Natural killer cell (primary cell): ENCODE measurements at regions not wholly inside any gene's neighbourhood (a gene's known extent, or its start where the extent isn't known, plus 50 kb on each side); places are given as distances from the start of the nearest gene placed in this dataset.

Source experiments
- ATAC-seq, 3 donors: fragments of 150-1000 bp in 2 of 3; fragments of 200-7000 bp in 1 of 3; cut with Tn5 transposase; 1 replicate in 1 of 3; 2 replicates in 2 of 3; pipeline ENCODE4 v1.10.0; 2021; ENCODE audit warnings: mild to moderate bottlenecking in 2 of 3, moderate library complexity in 2 of 3
- DNase-seq, 2 donors: peaks; one replicate each; pipeline versions ENCODE4 v3.0.0 to v3.0.0-alpha.2; 2013 to 2021; ENCODE audit warnings: mixed read lengths in 1 of 2
- H3K27ac ChIP-seq: one replicate; pipeline ENCODE4 v1.5.1; 2013; ENCODE audit warnings: mild to moderate bottlenecking, low read length
- H3K27me3 ChIP-seq: one replicate; pipeline ENCODE4 v1.6.1; 2013; ENCODE audit warnings: low read length; ENCODE audit not compliant: control insufficient read depth, insufficient read depth
- H3K36me3 ChIP-seq: one replicate; pipeline ENCODE4 v1.6.1; 2013; ENCODE audit warnings: low read length; ENCODE audit not compliant: control insufficient read depth, insufficient read depth
- H3K4me1 ChIP-seq: one replicate; pipeline ENCODE4 v1.6.1; 2013; ENCODE audit warnings: low read length; ENCODE audit not compliant: control insufficient read depth, insufficient read depth
- H3K4me3 ChIP-seq: one replicate; pipeline ENCODE4 v1.5.1; 2013; ENCODE audit warnings: low read length
- H3K9me3 ChIP-seq: one replicate; pipeline ENCODE4 v1.6.1; 2013; ENCODE audit warnings: low read length; ENCODE audit not compliant: control insufficient read depth, insufficient read depth
- H3K27ac Mint-ChIP-seq, 2 donors: one replicate each; pipeline ENCODE4 v1.8.0; 2022; ENCODE audit warnings: mild to moderate bottlenecking in 2 of 2, mixed read lengths in 2 of 2, moderate library complexity in 1 of 2
- H3K27me3 Mint-ChIP-seq, 2 donors: one replicate each; pipeline ENCODE4 v1.8.0; 2022; ENCODE audit warnings: low read depth in 2 of 2, mixed read lengths in 2 of 2
- H3K36me3 Mint-ChIP-seq: one replicate; pipeline ENCODE4 v1.8.0; 2022; ENCODE audit warnings: mixed read lengths
- H3K4me1 Mint-ChIP-seq, 2 donors: one replicate each; pipeline ENCODE4 v1.8.0; 2022; ENCODE audit warnings: mixed read lengths in 2 of 2
- H3K4me3 Mint-ChIP-seq: one replicate; pipeline ENCODE4 v1.8.0; 2022; ENCODE audit warnings: mild to moderate bottlenecking, moderate library complexity, mixed read lengths
- H3K9me3 Mint-ChIP-seq, 2 donors: one replicate each; pipeline ENCODE4 v1.8.0; 2022; ENCODE audit warnings: mixed read lengths in 2 of 2
- WGBS: methylation state at CpG from one replicate; pipeline ENCODE4 v1.1.7; 2013; ENCODE audit warnings: missing lambda C conversion rate; ENCODE audit not compliant: insufficient coverage; 5-methylcytosine and 5-hydroxymethylcytosine counted together
- intact Hi-C: fragments of 100-400 bp; cut with micrococcal nuclease; formaldehyde crosslinking; loops from one replicate; pipeline ENCODE4 v1.14.2; 2022
- TF ChIP-seq, protein P1 (sequence below): fragments of 200-600 bp; IDR thresholded peaks from one replicate; pipeline ENCODE4 v1.8.0; 2022; ENCODE audit warnings: antibody characterized with exemption

DNA sequence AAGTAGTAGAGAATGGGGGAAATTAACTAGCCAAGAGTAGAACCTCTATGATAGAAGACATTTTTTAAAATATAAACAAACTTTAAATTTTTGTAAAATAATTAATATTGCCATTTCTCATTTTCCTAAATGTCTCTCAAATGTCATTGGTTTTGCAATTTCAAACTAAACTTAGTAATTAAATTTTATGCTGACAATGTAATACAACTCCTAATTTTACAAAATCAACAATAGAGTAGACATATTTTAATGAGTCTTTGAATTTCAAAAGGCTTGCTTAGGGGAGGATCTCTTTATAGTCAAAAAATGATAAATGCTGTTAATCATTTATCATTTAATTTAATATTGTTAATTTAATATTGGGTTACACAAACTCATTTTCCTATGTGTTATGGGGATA is 81.8 kb downstream of the ZWINT start:
- no peaks in the 10 kb centered on the region for H3K27me3 Mint-ChIP-seq
- intact Hi-C loops: no loop called here
- no peaks in the 10 kb centered on the region for H3K4me1 ChIP-seq
- no peaks in the 10 kb centered on the region for H3K36me3 Mint-ChIP-seq
- no peak overlapping the region for H3K4me3 ChIP-seq
- peaks cover 7 to 8% of the 10 kb centered on the region in 2 donors for H3K9me3 Mint-ChIP-seq
- H3K36me3 ChIP-seq: no peaks in the 10 kb centered on the region
- H3K9me3 ChIP-seq: no peaks in the 10 kb centered on the region
- no peaks in the 10 kb centered on the region for H3K4me1 Mint-ChIP-seq
- no peak for ATAC-seq
- H3K27ac ChIP-seq: no peak overlapping the region
- H3K27me3 ChIP-seq: no peaks in the 10 kb centered on the region
- TF ChIP-seq, protein P1, sequence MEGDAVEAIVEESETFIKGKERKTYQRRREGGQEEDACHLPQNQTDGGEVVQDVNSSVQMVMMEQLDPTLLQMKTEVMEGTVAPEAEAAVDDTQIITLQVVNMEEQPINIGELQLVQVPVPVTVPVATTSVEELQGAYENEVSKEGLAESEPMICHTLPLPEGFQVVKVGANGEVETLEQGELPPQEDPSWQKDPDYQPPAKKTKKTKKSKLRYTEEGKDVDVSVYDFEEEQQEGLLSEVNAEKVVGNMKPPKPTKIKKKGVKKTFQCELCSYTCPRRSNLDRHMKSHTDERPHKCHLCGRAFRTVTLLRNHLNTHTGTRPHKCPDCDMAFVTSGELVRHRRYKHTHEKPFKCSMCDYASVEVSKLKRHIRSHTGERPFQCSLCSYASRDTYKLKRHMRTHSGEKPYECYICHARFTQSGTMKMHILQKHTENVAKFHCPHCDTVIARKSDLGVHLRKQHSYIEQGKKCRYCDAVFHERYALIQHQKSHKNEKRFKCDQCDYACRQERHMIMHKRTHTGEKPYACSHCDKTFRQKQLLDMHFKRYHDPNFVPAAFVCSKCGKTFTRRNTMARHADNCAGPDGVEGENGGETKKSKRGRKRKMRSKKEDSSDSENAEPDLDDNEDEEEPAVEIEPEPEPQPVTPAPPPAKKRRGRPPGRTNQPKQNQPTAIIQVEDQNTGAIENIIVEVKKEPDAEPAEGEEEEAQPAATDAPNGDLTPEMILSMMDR: no peak
- H3K27ac Mint-ChIP-seq: no peak overlapping the region
- DNase-seq: no peak
- no peak overlapping the region for H3K4me3 Mint-ChIP-seq

DNA sequence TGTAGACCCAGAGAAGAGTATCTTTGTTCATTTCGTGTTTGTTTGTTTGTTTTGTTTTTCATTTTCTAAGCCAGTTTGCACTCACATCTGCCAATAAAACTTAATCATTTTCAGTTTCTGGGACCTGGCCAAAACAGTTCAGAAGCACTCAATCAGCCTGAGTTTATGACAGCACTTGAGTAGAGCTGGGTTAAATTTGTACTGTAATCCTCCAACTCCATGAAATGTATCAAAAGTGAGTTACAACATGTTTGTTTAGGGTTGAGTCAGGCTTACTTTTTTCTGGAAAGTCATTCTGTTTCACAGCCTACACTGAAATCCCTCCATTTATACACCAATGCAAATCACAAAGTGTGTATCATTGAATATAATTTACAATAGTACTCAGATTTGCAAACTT is 91.9 kb downstream of the ZWINT start:
- Histone ChIP-seq H3K27ac (no peak overlapping the region), H3K36me3 (no peaks in the 10 kb centered on the region), H3K4me3 (no peak overlapping the region), H3K27me3 (no peaks in the 10 kb centered on the region), H3K4me1 (no peaks in the 10 kb centered on the region), H3K9me3 (no peaks in the 10 kb centered on the region)
- no CpG with 5 or more reads among the region's 1 CpG for WGBS
- peaks cover 7% of the 10 kb centered on the region in 2 donors for H3K9me3 Mint-ChIP-seq
- no peak overlapping the region for H3K4me3 Mint-ChIP-seq
- H3K36me3 Mint-ChIP-seq: no peaks in the 10 kb centered on the region
- intact Hi-C loops: no loop called here
- H3K27ac Mint-ChIP-seq: no peak overlapping the region
- no peaks in the 10 kb centered on the region for H3K4me1 Mint-ChIP-seq
- ATAC-seq (no peak), DNase-seq (no peak)
- H3K27me3 Mint-ChIP-seq: no peaks in the 10 kb centered on the region
- TF ChIP-seq, protein P1: no peak

DNA sequence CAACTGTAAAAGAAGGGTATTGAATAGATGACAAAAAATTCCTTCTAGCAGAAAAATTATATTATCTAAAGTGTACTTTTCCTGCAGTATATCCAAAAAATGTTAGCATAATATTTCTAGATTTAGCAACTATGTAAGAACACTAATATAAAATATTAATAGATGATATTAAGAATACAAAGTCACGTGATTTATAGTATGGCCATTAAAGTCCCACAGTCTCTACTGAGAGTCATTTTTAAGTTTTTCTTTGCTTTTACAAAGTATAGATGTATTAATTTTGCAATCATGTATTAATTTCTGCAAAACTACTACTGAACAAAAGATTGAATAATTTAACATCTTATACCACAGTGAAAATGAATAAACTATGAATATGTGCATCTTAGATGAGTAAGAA is 94.9 kb downstream of the ZWINT start:
- no peaks in the 10 kb centered on the region for H3K4me1 ChIP-seq
- peaks cover 8 to 17% of the 10 kb centered on the region in 2 donors for H3K9me3 Mint-ChIP-seq
- H3K36me3 ChIP-seq: no peaks in the 10 kb centered on the region
- no peak overlapping the region for H3K4me3 Mint-ChIP-seq
- TF ChIP-seq, protein P1: no peak
- no peak for ATAC-seq
- no peaks in the 10 kb centered on the region for H3K27me3 Mint-ChIP-seq
- no CpG with 5 or more reads among the region's 1 CpG for WGBS
- no peak overlapping the region for H3K27ac Mint-ChIP-seq
- DNase-seq: no peak
- H3K27ac ChIP-seq: no peak overlapping the region
- no peak overlapping the region for H3K4me3 ChIP-seq
- no peaks in the 10 kb centered on the region for H3K27me3 ChIP-seq
- H3K4me1 Mint-ChIP-seq: no peaks in the 10 kb centered on the region
- no peaks in the 10 kb centered on the region for H3K9me3 ChIP-seq
- H3K36me3 Mint-ChIP-seq: no peaks in the 10 kb centered on the region
- intact Hi-C loops: no loop called here

DNA sequence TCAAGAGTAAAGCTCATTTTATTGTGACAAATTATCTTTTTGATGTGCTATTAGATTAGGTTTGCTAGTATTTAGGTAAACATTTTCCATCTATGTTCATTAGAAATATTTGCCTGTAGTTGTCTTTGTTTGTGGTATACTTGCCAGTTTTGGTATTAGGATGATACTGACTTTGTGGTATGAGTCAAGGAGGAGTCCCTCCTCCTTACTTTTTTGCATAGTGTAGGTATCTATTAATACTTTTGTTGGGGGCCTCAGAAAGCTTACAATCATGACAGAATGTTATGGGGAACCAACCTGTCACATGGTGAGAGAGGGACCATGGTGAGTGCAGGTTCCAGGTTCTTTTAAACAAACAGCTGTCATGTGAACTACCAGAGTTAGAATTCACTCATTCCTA is 102.1 kb downstream of the ZWINT start:
- H3K27ac ChIP-seq: no peak overlapping the region
- DNase-seq (no peak), ATAC-seq (no peak)
- H3K9me3 ChIP-seq: peaks cover 10% of the 10 kb centered on the region
- H3K4me3 ChIP-seq: no peak overlapping the region
- TF ChIP-seq, protein P1: no peak
- Mint-ChIP-seq H3K27ac (no peak overlapping the region), H3K27me3 (no peaks in the 10 kb centered on the region), H3K4me1 (no peaks in the 10 kb centered on the region), H3K9me3 (peaks cover 7 to 18% of the 10 kb centered on the region in 2 donors), H3K4me3 (no peak overlapping the region), H3K36me3 (no peaks in the 10 kb centered on the region)
- H3K27me3 ChIP-seq: no peaks in the 10 kb centered on the region
- intact Hi-C loops: no loop called here
- H3K36me3 ChIP-seq: no peaks in the 10 kb centered on the region
- H3K4me1 ChIP-seq: no peaks in the 10 kb centered on the region
